ENCODE measurements at regions not wholly inside any gene's neighbourhood (a gene's known extent, or its start where the extent isn't known, plus 50 kb on each side); places are given as distances from the start of the nearest gene placed in this dataset.

- DNase-seq (ENCODE audit: low read depth, low spot score), result no peak
- TF ChIP-seq CTCF (IDR thresholded peaks at IDR 0.05; ENCODE audit: low read depth, low read length), result no peak
- ChIA-PET POLR2A (no interaction called here), CTCF (interaction anchor here (0.5 kb wide), 1 partner anchor 10 kb away, joined by 3 read pairs; no protein-coding TSS in a partner anchor)
- Histone ChIP-seq H3K4me3 (ENCODE audit: low read depth, low read length) (no peak overlapping the region), H3K27ac (ENCODE audit: low read depth, low read length) (no peak overlapping the region), H3K27me3 (ENCODE audit: control insufficient read depth, insufficient read depth, low read length) (no peaks in the 10 kb centered on the region), H3K9me3 (ENCODE audit: control insufficient read depth, insufficient read depth, low read length) (no peaks in the 10 kb centered on the region)
Measured at GRCh38 chr13:86438034-86438433, 638.8 kb upstream of the SLITRK6 start.

- Histone ChIP-seq H3K27ac (ENCODE audit: low read depth, low read length) (no peak overlapping the region), H3K27me3 (ENCODE audit: control insufficient read depth, insufficient read depth, low read length) (no peaks in the 10 kb centered on the region), H3K9me3 (ENCODE audit: control insufficient read depth, insufficient read depth, low read length) (no peaks in the 10 kb centered on the region), H3K4me3 (ENCODE audit: low read depth, low read length) (no peak overlapping the region)
- DNase-seq (ENCODE audit: low read depth, low spot score), result no peak
- no peak for TF ChIP-seq CTCF (IDR thresholded peaks at IDR 0.05; ENCODE audit: low read depth, low read length)
- POLR2A ChIA-PET, result no interaction called here
- CTCF ChIA-PET, result no interaction called here
Measured at GRCh38 chr13:86445206-86445605, 646.0 kb upstream of the SLITRK6 start.

- no peak for TF ChIP-seq CTCF (IDR thresholded peaks at IDR 0.05; ENCODE audit: low read depth, low read length)
- no peak overlapping the region for H3K4me3 ChIP-seq (ENCODE audit: low read depth, low read length)
- ChIA-PET POLR2A (no interaction called here), CTCF (no interaction called here)
- no peaks in the 10 kb centered on the region for H3K27me3 ChIP-seq (ENCODE audit: control insufficient read depth, insufficient read depth, low read length)
- no peak overlapping the region for H3K27ac ChIP-seq (ENCODE audit: low read depth, low read length)
- DNase-seq (ENCODE audit: low read depth, low spot score), result no peak
- H3K9me3 ChIP-seq (ENCODE audit: control insufficient read depth, insufficient read depth, low read length), result no peaks in the 10 kb centered on the region
Measured at GRCh38 chr13:86445672-86446071, 646.5 kb upstream of the SLITRK6 start.

GRCh38 chr13:86446311-86446710, 647.1 kb upstream of the SLITRK6 start:
- Histone ChIP-seq H3K4me3 (ENCODE audit: low read depth, low read length) (no peak overlapping the region), H3K27me3 (ENCODE audit: control insufficient read depth, insufficient read depth, low read length) (no peaks in the 10 kb centered on the region), H3K9me3 (ENCODE audit: control insufficient read depth, insufficient read depth, low read length) (no peaks in the 10 kb centered on the region), H3K27ac (ENCODE audit: low read depth, low read length) (no peak overlapping the region)
- ChIA-PET CTCF (interaction anchor here (0.6 kb wide), 1 partner anchor 593 kb away, joined by 3 read pairs; no protein-coding TSS in a partner anchor), POLR2A (no interaction called here)
- TF ChIP-seq CTCF (IDR thresholded peaks at IDR 0.05; ENCODE audit: low read depth, low read length), result no peak
- no peak for DNase-seq (ENCODE audit: low read depth, low spot score)

GRCh38 chr13:86447479-86447878, 648.3 kb upstream of the SLITRK6 start:
- Histone ChIP-seq H3K27me3 (ENCODE audit: control insufficient read depth, insufficient read depth, low read length) (no peaks in the 10 kb centered on the region), H3K4me3 (ENCODE audit: low read depth, low read length) (no peak overlapping the region), H3K9me3 (ENCODE audit: control insufficient read depth, insufficient read depth, low read length) (no peaks in the 10 kb centered on the region), H3K27ac (ENCODE audit: low read depth, low read length) (no peak overlapping the region)
- TF ChIP-seq CTCF (IDR thresholded peaks at IDR 0.05; ENCODE audit: low read depth, low read length), result no peak
- no peak for DNase-seq (ENCODE audit: low read depth, low spot score)
- CTCF ChIA-PET, result interaction anchor here (0.6 to 1.0 kb wide), 2 partner anchors 9 to 14 kb away, joined by 3 read pairs; no protein-coding TSS in a partner anchor
- POLR2A ChIA-PET, result no interaction called here
